Caco-2 (cell line): ENCODE measurements at regions not wholly inside any gene's neighbourhood (a gene's known extent, or its start where the extent isn't known, plus 50 kb on each side); places are given as distances from the start of the nearest gene placed in this dataset.

Experiments
- BruUV-seq: library from RNA; stranded (reverse); fragments of 400-500 nt; replicated peaks from 2 replicates; lab custom pipeline; 2021; lab: Mats Ljungman, UMichigan
- CTCF ChIA-PET: fragments of 300-600 bp; sonication (Branson Sonifier 250); formaldehyde crosslinking; loops from one replicate; lab custom pipeline; 2022; ENCODE audit warnings: antibody characterized with exemption; lab: Charles Lee
- POLR2A ChIA-PET: fragments of 300-600 bp; sonication (Branson Sonifier 250); formaldehyde crosslinking; loops from one replicate; lab custom pipeline; 2022; ENCODE audit warnings: antibody characterized with exemption; lab: Charles Lee
- DNase-seq, 2 experiments: peaks; one replicate each; pipeline versions ENCODE4 v3.0.0 to v3.0.0-alpha.2; 2020 to 2022
- H3K27me3 ChIP-seq: replicated peaks from 2 replicates; pipeline ENCODE4 v1.6.0; 2011; ENCODE audit warnings: low read length; ENCODE audit not compliant: control insufficient read depth, insufficient read depth
- H3K36me3 ChIP-seq: 2 replicates; pipeline ENCODE4 v1.5.1; 2011; ENCODE audit warnings: low read length; ENCODE audit not compliant: control insufficient read depth, insufficient read depth
- H3K4me1 ChIP-seq: fragments of 250-450 bp; sonication (Bioruptor Pico); 2 replicates; pipeline ENCODE4 v1.5.1; 2020; ENCODE audit warnings: mild to moderate bottlenecking
- H3K4me3 ChIP-seq: 2 replicates; pipeline ENCODE4 v1.5.1; 2011; ENCODE audit warnings: low read depth, mild to moderate bottlenecking, control low read depth, low read length
- H3K9me3 ChIP-seq: fragments of 250-450 bp; sonication (Bioruptor Pico); 2 replicates; pipeline ENCODE4 v1.5.1; 2020; ENCODE audit warnings: mild to moderate bottlenecking, moderate library complexity
- H3K27ac Mint-ChIP-seq: one replicate; pipeline ENCODE4 v1.8.0; 2022; ENCODE audit warnings: mixed read lengths; ENCODE audit not compliant: unreplicated experiment
- H3K27me3 Mint-ChIP-seq: one replicate; pipeline ENCODE4 v1.8.0; 2022; ENCODE audit warnings: mixed read lengths; ENCODE audit not compliant: insufficient read depth, unreplicated experiment
- H3K36me3 Mint-ChIP-seq: one replicate; pipeline ENCODE4 v1.8.0; 2022; ENCODE audit warnings: mild to moderate bottlenecking, mixed read lengths; ENCODE audit not compliant: insufficient read depth, unreplicated experiment
- H3K4me1 Mint-ChIP-seq: one replicate; pipeline ENCODE4 v1.8.0; 2022; ENCODE audit warnings: low read depth, mixed read lengths; ENCODE audit not compliant: unreplicated experiment
- H3K4me3 Mint-ChIP-seq: one replicate; pipeline ENCODE4 v1.8.0; 2022; ENCODE audit warnings: mild to moderate bottlenecking, moderate library complexity, mixed read lengths; ENCODE audit not compliant: unreplicated experiment
- H3K9me3 Mint-ChIP-seq: one replicate; pipeline ENCODE4 v1.8.0; 2022; ENCODE audit warnings: mixed read lengths; ENCODE audit not compliant: unreplicated experiment
- intact Hi-C: fragments of 100-400 bp; cut with micrococcal nuclease; formaldehyde crosslinking; loops from one replicate; pipeline ENCODE4 v1.10.0; 2022; ENCODE audit not compliant: unreplicated experiment
- TF ChIP-seq, protein P1 (sequence below), 2 experiments: fragments of 200-600 bp in 1 of 2; IDR thresholded peaks; 1 replicate in 1 of 2; 2 replicates in 1 of 2; pipeline versions ENCODE4 v1.5.1 to v1.8.0; 2011 to 2022; ENCODE audit warnings: antibody characterized with exemption in 1 of 2, control low read depth in 1 of 2, inconsistent platforms in 1 of 2, low read depth in 1 of 2, low read length in 1 of 2, mild to moderate bottlenecking in 1 of 2, moderate library complexity in 1 of 2; ENCODE audit not compliant: insufficient read depth in 1 of 2, severe bottlenecking in 1 of 2, unreplicated experiment in 1 of 2

DNA sequence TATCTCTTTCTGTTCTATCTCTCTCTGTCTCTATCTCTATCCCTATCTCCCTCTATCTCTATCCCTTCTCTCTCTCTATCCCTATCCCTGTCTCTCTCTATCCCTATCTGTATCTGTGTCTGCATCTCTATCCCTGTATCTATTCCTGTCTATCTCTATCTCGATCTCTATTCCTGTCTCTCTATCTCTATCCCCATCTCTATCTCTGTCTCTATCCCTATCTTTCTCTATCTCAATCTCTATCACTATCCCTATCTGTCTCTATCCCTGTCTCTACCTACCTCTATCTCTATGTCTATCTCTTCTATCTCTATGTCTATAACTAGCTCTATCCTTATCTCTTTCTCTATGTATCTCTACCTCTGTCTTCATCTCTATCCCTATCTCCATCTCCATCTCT, 141.4 kb upstream of the KCNJ6 start:
- no peaks in the 10 kb centered on the region for H3K36me3 ChIP-seq
- Mint-ChIP-seq H3K9me3 (peaks cover 26% of the 10 kb centered on the region), H3K4me3 (no peak overlapping the region), H3K27ac (no peak overlapping the region), H3K4me1 (no peaks in the 10 kb centered on the region), H3K27me3 (no peaks in the 10 kb centered on the region), H3K36me3 (no peaks in the 10 kb centered on the region)
- POLR2A ChIA-PET = no interaction called here
- H3K4me3 ChIP-seq = no peak overlapping the region
- CTCF ChIA-PET = no interaction called here
- H3K4me1 ChIP-seq = no peaks in the 10 kb centered on the region
- TF ChIP-seq, protein P1, sequence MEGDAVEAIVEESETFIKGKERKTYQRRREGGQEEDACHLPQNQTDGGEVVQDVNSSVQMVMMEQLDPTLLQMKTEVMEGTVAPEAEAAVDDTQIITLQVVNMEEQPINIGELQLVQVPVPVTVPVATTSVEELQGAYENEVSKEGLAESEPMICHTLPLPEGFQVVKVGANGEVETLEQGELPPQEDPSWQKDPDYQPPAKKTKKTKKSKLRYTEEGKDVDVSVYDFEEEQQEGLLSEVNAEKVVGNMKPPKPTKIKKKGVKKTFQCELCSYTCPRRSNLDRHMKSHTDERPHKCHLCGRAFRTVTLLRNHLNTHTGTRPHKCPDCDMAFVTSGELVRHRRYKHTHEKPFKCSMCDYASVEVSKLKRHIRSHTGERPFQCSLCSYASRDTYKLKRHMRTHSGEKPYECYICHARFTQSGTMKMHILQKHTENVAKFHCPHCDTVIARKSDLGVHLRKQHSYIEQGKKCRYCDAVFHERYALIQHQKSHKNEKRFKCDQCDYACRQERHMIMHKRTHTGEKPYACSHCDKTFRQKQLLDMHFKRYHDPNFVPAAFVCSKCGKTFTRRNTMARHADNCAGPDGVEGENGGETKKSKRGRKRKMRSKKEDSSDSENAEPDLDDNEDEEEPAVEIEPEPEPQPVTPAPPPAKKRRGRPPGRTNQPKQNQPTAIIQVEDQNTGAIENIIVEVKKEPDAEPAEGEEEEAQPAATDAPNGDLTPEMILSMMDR (IDR thresholded peaks at IDR 0.05; ENCODE audit: insufficient read depth in 1 of 2, low read depth in 1 of 2, low read length in 1 of 2, severe bottlenecking in 1 of 2, unreplicated experiment in 1 of 2) = no peak
- no TSS peak for BruUV-seq
- no peaks in the 10 kb centered on the region for H3K27me3 ChIP-seq
- no peaks in the 10 kb centered on the region for H3K9me3 ChIP-seq
- intact Hi-C loops = no loop called here
- DNase-seq = no peak

DNA sequence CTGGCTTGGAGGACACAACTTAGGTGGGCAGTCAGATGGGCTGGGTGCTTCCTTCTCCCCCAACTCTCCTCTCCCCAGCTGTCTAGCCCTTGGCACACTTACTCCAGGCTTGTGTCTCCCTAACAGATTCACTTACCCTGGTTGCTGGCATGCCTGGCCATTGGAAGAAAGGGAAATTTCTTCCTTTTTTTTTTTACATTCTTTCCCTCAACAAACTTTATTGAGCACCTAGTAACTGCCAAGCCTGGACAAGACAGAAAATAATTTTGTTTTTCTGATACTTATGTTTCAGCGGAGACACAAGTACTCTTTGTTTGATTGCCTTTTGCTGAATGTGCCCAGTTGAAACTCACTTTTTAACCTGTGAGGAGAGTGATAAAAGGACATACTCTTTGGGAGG, 144.3 kb upstream of the KCNJ6 start:
- TF ChIP-seq, protein P1 (IDR thresholded peaks at IDR 0.05; ENCODE audit: insufficient read depth in 1 of 2, low read depth in 1 of 2, low read length in 1 of 2, severe bottlenecking in 1 of 2, unreplicated experiment in 1 of 2) = no peak
- Histone ChIP-seq H3K36me3 (no peaks in the 10 kb centered on the region), H3K4me3 (no peak overlapping the region), H3K4me1 (no peaks in the 10 kb centered on the region), H3K27me3 (no peaks in the 10 kb centered on the region), H3K9me3 (no peaks in the 10 kb centered on the region; the same call in 1 of the 2 replicates)
- H3K27me3 Mint-ChIP-seq = no peaks in the 10 kb centered on the region
- CTCF ChIA-PET = no interaction called here
- no peak overlapping the region for H3K27ac Mint-ChIP-seq
- H3K36me3 Mint-ChIP-seq = no peaks in the 10 kb centered on the region
- POLR2A ChIA-PET = no interaction called here
- no peaks in the 10 kb centered on the region for H3K4me1 Mint-ChIP-seq
- BruUV-seq = no TSS peak
- no peak for DNase-seq
- intact Hi-C loops = no loop called here
- H3K9me3 Mint-ChIP-seq = peaks cover 26% of the 10 kb centered on the region
- no peak overlapping the region for H3K4me3 Mint-ChIP-seq

DNA sequence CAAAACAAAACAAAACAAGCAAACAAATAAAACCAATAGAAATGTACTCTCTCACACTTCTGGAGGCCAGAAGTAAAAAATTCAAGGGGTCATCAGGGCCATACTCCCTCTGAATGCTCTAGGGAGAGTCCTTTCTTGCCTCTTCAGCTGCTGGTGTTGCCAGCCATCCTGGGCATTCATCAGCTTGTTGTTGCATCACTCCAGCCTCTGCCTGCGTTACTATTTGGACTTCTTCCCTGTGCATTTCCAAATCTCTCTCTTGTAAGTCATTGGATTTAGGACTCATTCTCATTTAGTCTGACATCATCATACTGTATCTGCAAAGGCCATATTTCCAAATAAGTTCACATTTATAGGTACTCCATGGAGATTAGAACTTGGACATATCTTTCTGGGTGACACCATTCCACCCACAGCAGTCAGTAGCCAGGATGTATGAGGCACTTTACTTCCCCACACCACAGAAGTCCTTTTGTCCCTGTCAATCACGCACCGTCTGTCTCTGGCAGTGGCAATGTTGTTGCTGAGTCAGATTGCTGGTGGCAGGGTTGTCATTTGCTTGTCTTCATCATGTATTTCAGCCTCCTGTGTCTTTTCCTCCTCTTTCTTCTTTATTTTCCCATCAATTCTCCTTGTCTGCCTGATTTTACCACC, 151.0 kb upstream of the KCNJ6 start:
- intact Hi-C loops = no loop called here
- POLR2A ChIA-PET = no interaction called here

More for the DNA sequence above, 151.0 kb upstream of the KCNJ6 start:
- H3K27me3 ChIP-seq = no peaks in the 10 kb centered on the region
- no peak for DNase-seq
- no peak overlapping the region for H3K4me3 ChIP-seq
- no peaks in the 10 kb centered on the region for H3K36me3 ChIP-seq
- no peaks in the 10 kb centered on the region for H3K4me1 ChIP-seq
- Mint-ChIP-seq H3K36me3 (no peaks in the 10 kb centered on the region), H3K27ac (no peak overlapping the region), H3K9me3 (no peaks in the 10 kb centered on the region), H3K4me3 (no peak overlapping the region), H3K27me3 (no peaks in the 10 kb centered on the region), H3K4me1 (no peaks in the 10 kb centered on the region)
- BruUV-seq = no TSS peak
- no peaks in the 10 kb centered on the region; the same call in 1 of the 2 replicates for H3K9me3 ChIP-seq
- TF ChIP-seq, protein P1 (IDR thresholded peaks at IDR 0.05; ENCODE audit: insufficient read depth in 1 of 2, low read depth in 1 of 2, low read length in 1 of 2, severe bottlenecking in 1 of 2, unreplicated experiment in 1 of 2) = no peak
- CTCF ChIA-PET = no interaction called here
